Renal cortex interstitium (tissue), 11 donors: ENCODE measurements at regions not wholly inside any gene's neighbourhood (a gene's known extent, or its start where the extent isn't known, plus 50 kb on each side); places are given as distances from the start of the nearest gene placed in this dataset.
"Not testable (repeated sequence)": the region's sequence is repeated elsewhere in the genome, so short reads cannot be mapped to it uniquely, and the experiment has no call there.

ENCODE experiments used
- DNase-seq, 11 donors: peaks; one replicate each; pipeline ENCODE4 v3.0.0-alpha.2; 2013; ENCODE audit warnings: low read depth in 9 of 11, low spot score in 4 of 11; ENCODE audit errors: extremely low read depth in 1 of 11

DNA sequence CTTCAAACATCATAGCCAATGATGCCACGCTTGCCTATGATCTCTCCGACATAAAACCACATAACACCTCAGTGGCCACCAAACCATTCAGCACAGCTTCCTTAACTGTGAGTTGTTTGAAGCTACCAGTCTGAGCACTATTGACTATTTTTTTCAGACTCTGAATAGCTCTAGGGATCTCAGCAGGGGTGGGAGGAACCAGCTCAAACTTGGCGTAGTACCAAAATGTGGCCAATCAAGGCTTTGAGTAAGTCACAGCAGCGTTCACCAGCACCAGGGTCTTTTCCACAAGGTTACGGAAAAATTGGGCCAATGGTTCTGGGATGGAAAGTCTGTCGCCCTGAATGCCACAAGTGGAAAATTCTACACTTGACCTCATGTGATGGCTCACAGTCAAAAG, 70.6 kb downstream of the SMPDL3A start:
- no peak for DNase-seq

DNA sequence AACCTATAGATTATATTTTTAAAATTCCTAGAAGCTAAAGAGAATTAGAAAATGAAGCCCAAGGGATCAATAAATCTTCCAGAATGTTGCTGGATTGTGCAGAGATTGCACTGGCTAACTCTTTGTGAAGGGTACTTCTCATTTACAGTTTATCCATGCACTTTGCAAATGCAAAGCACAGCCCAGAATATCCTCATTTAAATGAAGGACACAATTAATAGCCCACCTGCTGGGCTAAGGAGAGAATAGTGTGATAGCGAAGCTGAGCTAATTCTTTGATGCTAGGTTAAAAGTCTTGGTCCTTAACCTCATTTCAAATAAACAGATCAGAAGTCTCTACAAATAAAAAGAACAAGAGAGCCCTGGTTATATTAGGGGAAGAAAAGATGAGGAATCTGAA, 72.5 kb downstream of the SMPDL3A start:
- DNase-seq, result no peak

DNA sequence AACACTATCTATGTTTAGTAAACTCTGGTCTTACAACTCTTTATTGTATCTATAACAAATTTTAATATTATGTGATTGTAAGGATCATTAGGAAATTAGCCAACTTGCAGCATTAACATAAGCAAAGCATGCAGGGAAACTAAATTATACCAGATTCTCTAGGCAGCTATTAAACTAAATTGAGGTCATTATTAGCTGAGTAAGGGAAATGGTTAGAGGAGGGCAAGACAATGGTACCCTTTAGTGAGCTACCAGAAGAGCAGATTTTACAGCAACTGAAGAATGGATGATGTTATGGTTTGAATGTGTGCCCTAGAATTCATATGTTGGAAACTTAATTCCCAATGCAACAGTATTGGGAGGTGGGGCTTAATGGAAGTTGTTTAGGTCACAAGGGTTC, 79.1 kb downstream of the SMPDL3A start:
- no peak for DNase-seq

DNA sequence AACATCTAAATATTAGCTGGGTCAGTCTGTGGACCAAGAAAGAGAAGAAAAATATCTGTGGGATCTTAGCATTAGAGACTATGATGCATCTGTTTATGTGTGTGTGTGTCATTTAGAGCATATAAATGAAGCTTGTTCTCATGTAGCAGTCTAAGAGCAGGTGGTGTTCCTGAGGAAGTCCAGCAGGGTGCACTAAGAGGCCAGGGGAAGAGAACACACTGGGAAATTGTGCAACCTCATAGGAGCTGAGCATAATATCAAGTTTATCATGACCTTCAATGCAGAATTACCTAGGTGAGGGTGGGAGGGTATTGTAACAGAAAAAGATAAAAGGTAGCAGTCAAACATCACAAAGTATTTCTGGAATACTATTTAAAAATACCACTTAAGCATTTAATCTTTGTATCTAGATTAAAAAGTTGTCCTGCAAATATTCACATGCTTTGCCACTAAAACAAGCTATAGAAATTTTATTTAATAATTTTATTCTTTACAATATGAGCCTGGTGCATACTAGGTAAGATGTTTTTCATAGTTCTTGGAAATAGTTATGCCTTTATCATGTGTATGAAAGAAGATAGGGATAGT, 80.5 kb downstream of the SMPDL3A start:
- DNase-seq, result peak in 7 of 11 donors; percentile 2 to 14 (median 7)

DNA sequence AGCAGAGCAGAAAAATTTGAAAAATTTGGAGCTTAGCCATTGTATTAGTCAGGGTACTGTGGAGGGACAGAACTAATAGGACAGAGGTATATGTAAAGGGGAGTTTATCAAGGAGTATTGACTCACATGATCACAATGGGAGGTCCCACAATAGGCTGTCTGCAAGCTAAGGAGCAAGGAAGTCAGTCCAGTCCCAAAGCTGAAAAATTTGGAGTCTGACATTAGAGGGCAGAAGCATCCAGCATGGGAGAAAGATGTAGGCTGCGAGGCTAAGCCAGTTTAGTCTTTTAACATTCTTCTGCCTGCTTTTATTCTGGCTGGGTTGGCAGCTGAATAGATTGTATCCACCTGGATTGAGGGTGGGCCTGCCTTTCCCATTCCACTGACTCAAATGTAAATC, 82.0 kb downstream of the SMPDL3A start:
- no peak for DNase-seq

DNA sequence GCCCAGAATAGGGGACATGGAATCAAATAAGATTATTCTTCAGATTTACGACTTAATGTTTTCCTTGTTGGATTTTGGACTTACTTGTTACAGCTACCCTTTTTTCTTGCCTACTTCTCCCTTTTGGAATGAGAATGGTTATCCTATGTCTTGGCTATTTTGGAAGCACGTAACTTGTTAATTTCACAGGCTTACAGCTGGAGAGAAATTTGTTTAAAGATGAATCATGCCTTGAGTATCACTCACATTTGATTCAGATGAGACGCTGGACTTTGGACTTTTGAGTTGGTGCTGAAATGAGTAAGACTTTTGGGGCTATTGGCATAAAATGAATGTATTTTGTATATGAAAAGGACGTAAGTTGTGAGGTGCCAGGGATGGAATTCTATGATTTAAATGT, 83.3 kb downstream of the SMPDL3A start:
- DNase-seq, result no peak

DNA sequence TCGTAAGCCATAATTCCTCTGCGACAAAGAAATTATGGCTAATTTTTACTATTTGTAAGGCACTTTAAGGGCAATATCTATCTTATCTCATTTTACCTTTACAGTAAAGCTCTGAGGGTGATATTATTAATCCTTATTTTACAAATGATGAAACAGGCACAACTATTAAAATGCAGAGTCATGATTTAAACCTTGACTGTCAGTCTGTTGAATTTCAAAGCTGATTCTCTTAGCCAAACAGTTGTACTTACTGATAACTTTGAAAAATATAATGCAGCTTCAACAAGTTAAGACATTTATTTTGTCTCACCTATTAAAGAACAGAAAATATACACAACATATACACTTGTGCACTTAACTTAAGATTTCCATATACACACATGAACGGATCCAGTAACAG, 88.2 kb downstream of the SMPDL3A start:
- DNase-seq, result no peak

DNA sequence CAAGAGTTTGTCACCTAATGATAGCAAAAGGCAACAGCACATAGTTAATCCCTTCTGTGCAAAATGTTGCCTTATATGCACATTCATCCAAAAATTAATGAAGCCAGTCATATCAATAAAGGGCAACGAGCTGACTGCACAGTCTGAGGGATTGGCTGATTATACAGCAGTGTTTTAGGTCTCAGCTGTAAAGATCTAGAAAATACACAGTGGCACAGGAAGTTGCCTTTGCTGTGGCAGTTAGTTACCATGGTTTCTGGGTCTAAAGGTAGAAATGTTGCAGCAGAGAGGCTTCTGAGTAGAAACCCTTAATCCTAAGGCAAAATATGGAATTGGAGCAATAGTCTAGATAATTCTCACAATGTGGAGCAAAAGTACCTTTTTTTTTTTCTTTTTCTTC, 89.7 kb downstream of the SMPDL3A start:
- DNase-seq, result no peak

DNA sequence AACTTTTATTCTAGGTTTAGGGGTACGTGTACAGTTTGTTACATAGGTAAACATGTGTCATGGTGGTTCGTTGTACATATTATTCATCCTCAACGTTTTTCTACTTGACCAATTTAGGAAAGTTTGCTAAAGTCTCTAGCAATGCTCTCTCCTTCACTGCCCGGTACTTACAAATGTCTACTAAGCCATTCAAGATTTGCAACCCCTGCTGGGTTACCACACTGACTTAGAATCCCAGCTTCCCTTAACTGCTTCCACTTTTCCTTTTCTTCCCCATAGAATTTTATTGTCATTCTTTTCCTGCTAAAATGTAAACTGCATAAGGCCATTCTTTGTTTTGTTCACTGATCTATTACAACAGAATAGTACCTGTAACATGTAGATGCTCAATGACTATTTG, 97.4 kb downstream of the SMPDL3A start:
- no peak for DNase-seq

DNA sequence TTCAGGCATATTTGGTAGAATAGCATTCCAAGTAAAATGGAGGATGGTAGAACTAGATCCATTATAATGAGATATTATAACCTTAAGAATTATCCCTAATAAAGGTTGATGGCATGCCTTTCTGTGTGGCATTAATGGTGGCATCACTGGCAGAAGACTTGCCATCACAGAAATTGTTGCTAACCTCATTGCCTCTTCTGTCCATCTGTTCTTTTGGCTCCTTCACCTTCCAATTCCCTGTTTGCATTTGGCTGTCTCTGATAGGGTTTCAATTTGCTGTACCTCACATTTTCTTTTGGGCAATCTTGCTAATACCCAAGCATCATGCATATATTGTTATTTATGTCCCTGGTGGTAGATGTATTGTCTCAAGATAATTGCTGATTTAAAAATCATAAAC, 98.9 kb downstream of the SMPDL3A start:
- no peak for DNase-seq

DNA sequence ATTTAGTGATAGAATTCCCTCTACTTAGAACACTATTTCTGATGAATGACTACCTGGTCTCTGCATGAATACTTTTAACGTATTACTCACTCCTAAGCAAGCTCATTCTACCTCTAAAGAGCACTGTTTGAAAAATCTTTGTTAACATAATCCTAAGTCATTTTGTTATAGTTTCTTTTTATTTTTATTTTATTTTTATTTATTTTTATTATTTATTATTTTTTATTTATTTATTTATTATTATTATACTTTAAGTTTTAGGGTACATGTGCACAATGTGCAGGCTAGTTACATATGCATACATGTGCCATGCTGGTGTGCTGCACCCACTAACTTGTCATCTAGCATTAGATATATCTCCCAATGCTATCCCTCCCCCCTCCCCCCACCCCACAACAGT, 99.6 kb downstream of the SMPDL3A start:
- not testable (repeated sequence) for DNase-seq

DNA sequence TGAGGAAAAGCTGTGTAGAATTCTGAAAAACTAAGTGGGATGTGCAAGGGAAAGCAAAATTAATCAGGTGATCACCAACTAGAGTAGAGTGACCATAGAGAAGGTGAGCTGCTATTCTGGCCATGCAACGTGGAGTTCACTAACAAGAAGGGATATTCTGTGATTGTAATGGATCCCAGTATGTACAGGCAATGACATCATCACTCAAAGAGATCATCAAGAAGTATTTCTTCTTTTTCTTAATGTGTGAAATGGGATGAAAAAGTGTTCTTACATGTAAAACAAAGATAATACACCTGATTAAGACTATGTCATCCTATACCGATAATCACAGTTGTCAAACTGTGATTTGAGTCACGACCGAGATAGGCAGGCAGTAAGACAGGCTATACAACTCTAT, 101.2 kb downstream of the SMPDL3A start:
- DNase-seq, result no peak

DNA sequence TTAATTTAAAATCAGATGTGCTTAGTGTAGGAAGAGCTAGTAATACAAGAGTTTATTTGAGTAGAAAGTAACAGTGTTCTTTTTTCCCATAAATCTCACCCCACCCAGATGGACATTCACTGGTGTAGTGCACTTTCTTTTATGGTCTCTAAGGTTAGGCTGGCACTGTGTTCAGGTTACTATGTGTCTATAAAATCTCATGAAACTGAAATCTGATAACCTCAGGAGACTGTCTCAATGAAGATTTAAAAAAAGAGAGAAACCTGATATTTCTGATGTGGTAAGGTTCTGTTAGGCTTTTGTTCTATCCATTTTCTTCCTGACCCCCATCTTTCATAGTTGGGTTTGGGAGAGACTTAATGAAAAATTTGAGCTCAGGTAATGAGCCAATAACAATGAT, 101.2 kb upstream of the CLVS2 start:
- no peak for DNase-seq

DNA sequence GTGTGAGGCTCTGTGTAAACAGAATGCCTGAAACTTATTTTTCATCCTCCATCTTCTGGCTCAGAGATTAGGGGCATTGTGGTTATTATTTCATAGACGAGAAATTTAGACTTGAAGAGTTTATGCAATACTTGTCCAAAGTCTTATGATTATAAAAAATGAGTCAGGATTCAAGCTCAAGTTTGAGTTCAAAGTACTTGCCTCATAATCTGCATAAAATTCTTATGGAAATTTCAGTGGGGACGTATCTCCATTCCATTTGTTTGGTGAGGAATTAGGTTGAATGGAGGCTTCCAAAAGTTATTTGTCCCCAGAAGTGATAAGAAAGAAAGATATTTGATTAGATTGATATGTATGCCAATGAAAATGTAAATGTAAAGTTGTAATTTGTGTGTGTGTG, 93.7 kb upstream of the CLVS2 start:
- DNase-seq, result no peak

DNA sequence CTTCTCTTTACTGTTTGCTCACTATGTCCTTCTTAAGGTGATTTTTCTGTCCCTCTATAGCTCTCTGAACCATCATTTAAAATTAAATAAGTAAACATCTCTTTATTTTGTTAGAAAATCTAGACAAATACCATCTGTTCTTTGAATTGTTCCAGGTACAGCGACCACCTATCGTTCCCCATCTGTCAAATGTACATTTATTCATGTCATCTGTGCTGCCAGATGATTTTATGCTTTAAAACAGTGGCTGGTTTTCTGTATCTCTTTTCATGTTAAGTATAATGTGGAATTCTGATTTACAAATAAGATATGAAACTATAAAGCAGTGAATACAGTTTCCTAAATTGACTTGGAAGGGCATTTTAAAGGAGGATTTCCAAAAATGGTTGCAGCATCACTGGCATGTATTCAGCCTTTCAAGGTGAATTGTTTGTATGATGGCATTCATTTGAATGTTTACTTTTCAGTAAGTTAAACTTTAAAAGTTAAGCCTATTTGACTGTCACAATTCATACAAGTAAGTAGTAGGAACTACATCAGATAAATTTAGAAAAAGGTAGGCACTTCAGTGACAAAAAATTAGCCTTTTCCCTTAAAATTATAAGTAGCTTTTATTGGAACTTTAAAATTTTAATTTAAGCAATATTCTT, 92.6 kb upstream of the CLVS2 start:
- no peak for DNase-seq

DNA sequence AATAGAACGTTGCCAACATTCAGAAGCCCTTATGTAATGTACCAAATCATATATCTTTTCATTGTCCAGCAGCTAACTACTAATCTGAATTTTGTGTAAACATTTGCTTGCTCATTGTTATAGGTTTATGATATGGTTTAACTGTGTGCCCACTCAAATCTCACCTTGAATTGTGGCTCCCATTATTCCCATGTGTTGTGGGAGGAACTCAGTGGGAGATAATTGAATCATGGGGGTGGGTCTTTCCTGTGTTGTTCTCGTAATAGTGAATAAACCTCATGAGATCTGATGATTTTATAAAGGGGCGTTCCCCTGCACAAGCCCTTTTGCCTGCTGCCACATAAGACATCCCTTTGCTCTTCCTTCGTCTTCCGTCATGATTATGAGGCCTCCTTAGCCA, 91.9 kb upstream of the CLVS2 start:
- DNase-seq, result no peak

DNA sequence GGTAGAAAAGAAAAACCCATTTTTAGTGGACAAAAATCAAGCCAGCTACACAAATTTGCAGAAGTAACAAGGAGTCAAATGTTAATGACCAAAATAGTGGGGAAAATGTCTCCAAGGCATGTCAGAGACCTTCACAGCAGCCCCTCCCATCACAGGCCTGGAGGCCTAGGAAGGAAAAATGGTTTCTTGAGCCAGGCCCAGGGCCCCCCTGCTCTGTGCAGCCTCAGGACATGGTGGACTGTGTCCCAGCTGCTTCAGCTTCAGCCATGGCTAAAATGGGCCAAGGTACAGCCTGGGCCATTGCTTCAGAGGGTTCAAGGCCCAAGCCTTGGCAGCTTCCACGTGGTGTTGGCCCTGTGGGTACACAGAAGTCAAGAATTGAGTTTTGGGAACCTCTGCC, 82.5 kb upstream of the CLVS2 start:
- no peak for DNase-seq

DNA sequence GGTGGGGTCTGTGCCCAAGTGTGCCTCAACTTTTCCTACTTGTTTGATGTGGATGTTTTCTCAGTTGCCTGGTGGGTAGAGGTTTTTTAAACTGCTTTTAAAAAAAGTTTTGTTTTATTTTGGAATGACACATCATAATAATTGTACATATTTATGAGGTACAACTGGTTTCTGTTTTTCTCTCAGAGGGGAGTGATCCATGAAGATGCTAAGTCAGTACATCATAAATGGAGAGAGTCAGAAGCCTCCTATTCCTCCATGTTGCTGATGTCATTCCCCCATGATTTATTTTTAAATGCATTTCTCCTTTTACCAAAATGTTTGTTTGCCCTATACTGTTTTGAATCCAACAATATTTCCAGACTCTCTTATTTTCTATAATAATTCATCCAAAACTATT, 77.3 kb upstream of the CLVS2 start:
- DNase-seq, result no peak

DNA sequence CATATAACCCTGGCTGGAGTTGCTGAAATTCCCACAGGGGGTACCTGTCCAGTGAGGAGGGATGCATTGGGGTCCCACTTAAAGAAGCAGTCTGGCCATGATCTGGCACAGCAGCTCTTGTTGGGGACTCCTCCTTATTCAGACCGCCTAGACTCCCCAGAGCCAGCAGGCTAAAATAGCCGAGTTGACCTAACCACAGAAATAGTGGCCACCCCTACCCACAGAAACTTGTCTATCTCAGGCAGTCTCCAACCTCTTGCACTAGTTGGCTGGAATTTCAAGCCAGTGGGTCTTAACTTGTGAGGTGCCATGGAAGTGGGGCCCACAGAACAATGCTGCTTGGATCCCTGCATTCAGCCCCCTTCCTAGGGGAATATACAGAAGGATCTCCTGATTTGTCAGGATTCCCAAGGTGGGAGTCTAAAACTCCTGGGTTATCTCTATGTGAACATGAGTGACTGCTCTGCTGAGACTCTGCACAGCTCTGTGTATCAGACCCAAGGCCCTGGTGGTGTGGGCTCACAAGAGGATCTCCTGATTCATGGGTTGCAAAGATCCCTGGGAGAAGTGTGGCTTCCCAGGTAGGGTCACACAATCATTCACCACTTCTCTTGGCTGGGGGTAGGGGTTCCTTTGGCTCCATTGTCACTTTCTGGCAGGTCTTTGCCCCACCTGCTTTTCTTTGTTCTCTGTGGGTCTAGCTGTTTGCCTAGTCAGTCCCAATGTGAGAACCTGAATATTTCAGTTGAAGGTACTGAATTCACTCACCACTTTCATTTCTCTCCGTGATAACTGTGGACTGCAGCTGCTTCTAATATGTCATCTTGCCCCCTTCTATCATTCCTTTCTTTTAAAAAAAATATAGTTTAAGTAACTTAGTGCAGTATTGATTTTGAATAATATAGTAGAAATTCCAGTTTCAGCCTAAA, 65.5 kb upstream of the CLVS2 start:
- no peak for DNase-seq

DNA sequence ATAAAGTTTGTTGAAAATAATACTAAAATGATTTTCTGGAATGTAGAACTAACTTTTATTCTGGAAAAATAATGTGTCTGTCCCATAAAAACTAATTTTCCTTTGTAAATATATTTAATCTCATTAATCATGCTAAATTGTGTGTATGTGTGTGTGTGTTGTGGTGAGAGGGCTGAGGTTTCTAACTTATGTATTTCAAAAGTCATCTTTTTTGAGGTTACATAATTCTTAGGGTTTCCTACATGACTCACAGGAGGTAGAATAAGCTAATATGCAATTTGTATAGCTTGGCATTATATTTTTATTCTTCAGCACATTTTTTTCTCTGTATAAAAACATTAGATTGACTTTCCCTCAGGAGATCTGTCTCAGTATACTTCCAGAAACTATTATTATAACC, 64.1 kb upstream of the CLVS2 start:
- DNase-seq, result no peak
